HG02763 (cell line): ENCODE measurements at regions not wholly inside any gene's neighbourhood (a gene's known extent, or its start where the extent isn't known, plus 50 kb on each side); places are given as distances from the start of the nearest gene placed in this dataset.

Source experiments
- ATAC-seq: cut with Tn5 transposase; IDR thresholded peaks from one replicate; pipeline ENCODE4 v1.9.1; 2021; ENCODE audit warnings: mild to moderate bottlenecking, moderate library complexity; ENCODE audit not compliant: unreplicated experiment

- no peak for ATAC-seq
These were observed 155.4 kb downstream of the TMX1 start for GRCh38 chr14:51395361-51395849.

DNA sequence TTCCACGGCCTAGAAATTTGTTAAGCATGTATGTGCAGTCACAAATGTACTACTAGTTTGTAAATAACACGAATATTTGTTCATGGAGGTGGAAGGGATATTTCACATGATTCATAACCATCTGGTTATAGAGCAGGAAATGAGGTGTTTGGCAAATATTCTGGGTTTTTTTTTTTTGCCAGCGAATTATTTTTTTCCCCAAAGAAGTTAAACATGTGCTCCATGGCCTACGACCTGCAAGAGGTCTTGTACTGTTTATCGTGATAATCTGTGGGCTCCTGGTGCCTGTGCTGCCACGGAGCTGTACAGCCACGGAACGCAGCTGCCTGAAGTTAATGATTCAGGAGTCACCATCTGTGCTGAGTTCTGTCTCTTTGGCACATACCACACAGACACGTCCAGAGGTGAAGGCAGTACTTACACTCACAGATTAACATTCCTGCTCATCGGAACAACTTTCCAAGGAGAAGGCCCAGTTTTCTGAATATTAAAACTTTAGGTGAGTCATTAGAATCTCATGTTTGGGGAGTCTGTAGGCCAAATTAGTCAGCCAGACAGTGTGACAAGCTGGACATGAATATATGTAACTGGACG is 156.3 kb downstream of the TMX1 start:
- ATAC-seq: no peak

GRCh38 chr14:51398898-51399297 is 158.9 kb downstream of the TMX1 start:
- ATAC-seq: no peak

- no peak for ATAC-seq
These were observed 160.1 kb downstream of the TMX1 start for GRCh38 chr14:51400139-51400538.

DNA sequence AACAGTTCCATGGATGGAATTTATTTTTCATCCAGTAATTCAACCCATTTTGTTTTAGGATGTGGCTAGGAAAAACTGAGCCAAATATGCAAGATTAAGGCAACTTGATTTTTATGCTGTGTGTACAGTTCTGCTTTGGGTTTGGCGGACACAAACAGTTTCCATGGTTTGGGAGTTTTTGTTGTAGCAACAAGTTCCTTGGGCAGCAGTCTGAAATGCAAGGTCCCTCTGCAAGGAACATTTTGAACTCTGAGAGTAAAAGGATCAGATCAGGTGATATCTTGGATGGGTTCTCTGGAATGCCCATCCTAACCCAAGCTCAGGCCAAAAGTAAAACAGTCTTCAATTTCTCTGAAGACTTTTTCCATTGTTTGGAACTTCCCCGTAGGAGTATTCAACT is 161.2 kb downstream of the TMX1 start:
- ATAC-seq: no peak

DNA sequence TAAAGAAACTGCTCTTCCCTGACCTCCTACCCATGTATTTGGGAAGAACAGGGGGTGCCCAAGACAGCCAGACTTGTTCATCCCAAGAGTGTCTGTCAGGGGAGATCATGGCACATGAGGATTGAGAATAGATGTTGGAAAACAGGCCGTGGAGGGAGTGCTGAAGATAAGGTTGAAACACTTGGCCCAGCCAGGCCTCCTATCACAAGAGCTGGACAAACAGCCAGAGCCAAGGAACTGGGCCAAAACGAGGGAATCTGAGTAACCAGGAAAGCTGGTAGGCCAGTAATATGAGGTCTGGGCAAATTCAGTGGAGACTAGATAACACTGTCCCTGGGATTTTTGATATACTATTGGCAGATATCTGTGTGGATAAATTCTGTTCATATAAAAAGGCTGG is 161.7 kb downstream of the TMX1 start:
- no peak for ATAC-seq

DNA sequence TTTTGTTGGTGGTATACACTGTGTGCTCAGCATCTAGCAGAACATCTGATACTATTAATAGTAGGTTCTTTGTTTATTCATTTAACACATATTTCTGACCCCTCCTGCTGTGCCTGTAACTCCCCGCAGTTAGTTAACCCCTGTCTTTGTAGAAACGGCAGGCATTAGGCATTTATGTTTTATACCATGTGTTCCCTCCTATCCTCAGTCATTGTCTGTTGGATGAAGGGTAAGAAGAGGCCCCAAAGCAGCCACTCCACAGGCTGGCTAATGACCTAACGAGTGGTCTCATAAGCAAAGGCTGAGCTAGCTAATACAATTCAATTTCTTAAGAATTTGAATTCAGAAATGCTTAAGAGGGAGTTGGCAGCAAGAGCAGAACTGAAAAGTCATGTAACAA is 170.8 kb downstream of the TMX1 start:
- no peak for ATAC-seq

DNA sequence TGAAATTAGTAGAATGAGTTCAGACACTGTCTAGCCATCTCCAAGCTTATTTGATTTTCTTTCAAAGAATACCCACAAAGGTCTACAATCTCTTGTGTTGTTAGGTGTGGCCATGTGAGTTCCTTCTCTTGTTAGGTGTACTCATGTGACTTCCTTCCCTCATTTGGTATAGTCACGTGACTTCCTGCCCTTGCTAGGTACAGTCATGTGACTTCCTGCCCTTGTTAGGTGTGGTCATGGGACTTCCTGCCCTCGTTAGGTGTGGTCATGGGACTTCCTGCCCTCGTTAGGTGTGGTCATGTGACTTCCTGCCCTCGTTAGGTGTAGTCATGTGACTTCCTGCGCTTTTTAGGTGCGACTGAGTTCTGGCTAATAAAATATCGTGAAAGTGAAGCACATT is 179.6 kb downstream of the TMX1 start:
- ATAC-seq: no peak

DNA sequence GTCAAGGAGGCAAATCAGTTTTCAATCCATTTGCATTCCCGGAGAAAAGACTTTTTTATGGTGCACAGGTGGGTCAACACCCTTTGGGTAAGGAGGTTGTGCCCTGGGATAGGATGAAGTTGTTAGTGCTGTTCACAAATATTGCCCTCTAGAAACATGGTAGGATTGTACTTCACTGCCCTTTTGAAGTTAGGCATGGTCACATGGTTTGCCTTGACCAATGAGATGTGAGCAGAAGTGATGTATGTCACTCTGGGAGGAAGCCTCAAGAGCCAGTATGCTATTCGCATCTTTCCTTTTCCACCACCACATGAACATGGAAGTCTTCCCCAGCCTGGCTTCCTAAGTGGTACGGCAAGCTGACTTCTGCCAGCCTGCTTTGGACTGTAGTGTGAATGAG is 182.7 kb downstream of the TMX1 start:
- ATAC-seq: no peak

DNA sequence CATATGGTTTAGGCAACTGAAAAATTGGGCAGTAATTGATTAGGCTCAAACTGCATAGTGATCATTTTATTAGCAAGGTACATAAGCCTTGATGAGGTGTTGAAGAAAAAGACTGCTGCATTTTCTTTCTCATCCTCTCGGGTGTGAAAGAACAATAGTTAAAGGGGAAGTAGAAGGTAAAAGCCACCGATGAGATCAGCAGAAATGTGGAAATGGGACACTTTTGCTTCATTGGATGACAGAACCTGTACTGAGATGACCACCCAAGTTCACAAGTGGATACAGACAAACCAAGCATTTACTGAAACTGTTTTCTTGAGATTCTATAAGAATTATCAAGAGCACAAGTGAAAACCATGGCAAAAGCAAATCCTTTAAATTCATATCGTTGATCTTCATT is 184.0 kb downstream of the TMX1 start:
- no peak for ATAC-seq

- ATAC-seq: no peak
These were observed 184.7 kb downstream of the TMX1 start for GRCh38 chr14:51424561-51425251.

DNA sequence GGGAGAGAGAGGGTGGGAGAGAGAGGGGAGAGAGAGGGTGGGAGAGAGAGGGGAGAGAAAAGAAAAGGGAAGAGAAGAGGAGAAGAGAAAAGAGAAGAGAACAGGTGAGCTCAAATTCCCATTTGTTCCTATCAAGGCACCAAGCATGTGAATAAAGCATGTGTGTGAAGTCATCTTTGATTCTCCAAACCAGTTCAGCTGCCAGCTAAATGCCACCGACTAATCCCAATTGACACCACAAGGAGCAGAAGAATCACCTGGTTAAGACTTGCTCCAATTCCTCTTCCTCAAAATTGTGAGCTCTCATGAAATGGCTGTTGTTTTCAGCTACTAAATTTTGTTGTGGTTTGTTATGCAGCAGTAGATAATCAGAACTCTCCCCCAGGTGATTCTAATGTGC is 188.9 kb downstream of the TMX1 start:
- no peak for ATAC-seq

- ATAC-seq: no peak
These were observed 190.0 kb downstream of the TMX1 start for GRCh38 chr14:51430079-51430478.

GRCh38 chr14:51430633-51431032 is 190.6 kb downstream of the TMX1 start:
- no peak for ATAC-seq

DNA sequence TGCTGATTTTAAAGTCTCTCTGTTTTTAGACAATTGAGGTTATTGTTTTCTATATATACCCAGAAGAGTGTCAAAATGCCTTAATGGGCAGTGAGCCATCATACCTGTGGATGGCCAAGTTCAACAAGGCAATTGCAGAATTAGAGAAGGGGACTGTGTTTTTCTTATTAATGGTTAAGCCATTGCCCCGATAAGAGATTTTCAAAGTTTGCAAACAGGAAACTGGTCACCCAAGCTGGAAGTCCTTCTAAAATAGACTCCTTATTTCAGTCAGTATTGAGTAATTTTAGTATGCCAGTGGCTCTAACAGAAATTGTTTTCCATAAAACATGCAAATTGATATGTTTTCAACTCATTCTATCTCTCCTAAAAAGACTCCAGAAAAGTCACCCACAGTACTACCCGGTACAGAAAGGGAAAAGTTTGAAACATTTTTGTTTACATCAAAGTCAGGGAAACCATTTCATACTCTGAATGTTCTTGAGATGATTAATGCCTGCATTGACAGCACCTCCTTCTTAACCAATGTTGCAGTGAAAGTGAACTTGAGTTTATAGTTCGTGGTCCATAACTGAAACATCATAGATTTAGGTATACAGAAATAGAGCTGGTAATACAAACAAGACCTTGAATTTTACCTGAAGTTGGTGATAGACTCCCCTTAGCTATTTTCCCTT is 191.1 kb downstream of the TMX1 start:
- ATAC-seq: peak; percentile 49

DNA sequence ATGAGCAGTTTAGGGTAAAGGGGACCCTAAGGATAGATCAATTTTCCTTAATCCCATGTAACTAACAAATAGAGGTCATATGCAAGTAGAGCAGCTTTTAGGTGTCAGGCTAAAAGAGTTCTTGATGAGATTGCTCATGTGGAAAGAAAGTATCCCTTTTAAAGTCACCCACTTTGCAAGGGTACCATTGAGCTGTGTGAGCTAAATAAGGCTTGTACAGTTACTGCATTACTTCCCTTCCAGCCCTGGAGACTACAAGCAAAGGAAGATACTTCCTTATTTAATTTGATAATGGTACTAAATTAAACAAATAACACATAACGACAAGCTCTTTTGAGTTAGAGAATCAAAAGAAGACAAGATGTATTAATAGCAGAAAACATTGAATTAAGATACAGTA is 191.7 kb downstream of the TMX1 start:
- ATAC-seq: no peak

- ATAC-seq: peak; percentile 41
These were observed 192.4 kb downstream of the TMX1 start for GRCh38 chr14:51432302-51432948.

- ATAC-seq: no peak
These were observed 196.6 kb downstream of the TMX1 start for GRCh38 chr14:51436630-51437029.

DNA sequence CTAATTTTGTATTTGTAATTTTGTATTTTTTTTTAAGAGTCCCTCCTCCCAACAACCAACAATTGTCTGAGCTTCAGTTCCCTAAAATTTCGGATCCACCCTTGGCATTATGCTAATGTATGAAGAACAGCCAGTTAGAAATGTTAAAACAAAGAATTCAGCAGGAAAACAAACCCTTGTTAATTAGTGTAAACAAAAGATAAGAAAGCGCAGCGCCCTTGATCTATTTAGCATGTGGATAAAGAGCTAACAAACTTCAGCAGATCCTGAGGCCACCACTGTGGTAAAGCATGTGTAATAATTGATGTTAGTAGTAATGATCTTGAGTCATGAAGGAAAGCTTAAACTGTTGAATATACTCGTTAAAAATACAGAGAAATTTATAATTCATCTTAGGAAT is 199.8 kb downstream of the TMX1 start:
- ATAC-seq: no peak

GRCh38 chr14:51441001-51441400 is 201.0 kb downstream of the TMX1 start:
- ATAC-seq: no peak

- ATAC-seq: no peak
These were observed 202.6 kb downstream of the TMX1 start for GRCh38 chr14:51442513-51443175.
